ENCODE measurements at regions not wholly inside any gene's neighbourhood (a gene's known extent, or its start where the extent isn't known, plus 50 kb on each side); places are given as distances from the start of the nearest gene placed in this dataset.
"Not testable (repeated sequence)": the region's sequence is repeated elsewhere in the genome, so short reads cannot be mapped to it uniquely, and the experiment has no call there.

DNA sequence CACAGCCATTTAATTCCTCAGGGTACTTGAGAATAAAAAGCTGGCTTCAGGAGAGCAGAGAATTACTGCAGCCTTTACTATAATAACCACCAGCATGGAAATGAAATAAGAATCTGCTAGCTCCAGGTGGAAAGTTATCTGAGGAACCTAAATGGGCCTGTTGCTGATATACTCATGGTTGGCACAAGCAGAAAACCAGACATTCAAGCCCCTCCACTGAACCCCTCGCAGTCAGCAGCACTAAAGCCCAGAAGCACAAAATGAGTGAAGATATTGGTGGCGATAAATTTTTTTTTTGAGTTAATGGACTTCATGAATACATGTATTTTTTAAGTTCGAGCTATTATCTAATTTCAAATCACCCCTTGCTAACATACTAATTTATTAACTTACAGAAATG, 303.9 kb upstream of the NRP1 start:
- no peak for DNase-seq

DNA sequence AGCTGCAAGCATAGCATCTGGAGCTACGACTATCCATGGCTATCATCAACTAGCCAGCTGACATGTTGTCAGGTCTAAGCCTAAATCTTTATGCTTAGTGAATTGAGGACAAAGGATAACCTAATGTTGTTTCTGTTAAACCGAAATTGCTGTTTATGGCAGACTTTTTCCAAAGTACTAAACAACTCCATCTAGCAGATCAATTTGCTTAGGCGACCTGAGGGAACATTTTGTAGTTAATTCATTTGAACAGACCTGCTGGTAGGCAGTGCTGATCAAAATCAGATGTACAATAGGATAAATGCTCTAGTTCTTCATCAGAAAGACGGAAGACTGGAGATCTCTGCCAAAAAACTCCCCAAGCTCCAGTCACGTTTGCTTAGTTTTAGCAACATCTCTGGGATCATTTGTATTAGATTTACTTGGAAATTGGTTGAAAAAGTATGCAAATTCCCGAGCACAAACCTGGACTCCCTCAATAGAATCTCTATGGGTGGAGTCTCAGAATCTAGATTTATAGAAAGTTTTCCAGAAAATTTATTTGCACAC, 301.6 kb upstream of the NRP1 start:
- DNase-seq: no peak

DNA sequence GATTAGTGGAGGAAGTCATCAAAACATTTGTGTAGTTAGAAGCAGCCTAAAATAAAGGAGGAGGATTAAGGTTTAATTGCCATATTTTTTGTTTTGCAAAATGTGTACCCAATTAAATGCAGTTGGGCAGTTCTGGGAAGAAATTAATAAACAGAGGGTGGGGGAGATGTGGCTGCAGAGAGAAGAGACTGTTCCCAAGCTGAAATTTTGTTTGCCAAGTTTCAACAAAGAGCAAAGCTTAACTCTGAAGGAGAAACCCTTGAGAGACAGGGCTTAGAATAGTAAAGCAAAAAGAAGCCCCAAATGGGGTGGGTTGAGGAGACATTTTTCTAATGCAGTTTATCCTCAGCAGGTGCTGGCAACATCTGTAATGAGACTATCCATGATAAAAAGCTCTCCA, 298.0 kb upstream of the NRP1 start:
- DNase-seq: no peak

DNA sequence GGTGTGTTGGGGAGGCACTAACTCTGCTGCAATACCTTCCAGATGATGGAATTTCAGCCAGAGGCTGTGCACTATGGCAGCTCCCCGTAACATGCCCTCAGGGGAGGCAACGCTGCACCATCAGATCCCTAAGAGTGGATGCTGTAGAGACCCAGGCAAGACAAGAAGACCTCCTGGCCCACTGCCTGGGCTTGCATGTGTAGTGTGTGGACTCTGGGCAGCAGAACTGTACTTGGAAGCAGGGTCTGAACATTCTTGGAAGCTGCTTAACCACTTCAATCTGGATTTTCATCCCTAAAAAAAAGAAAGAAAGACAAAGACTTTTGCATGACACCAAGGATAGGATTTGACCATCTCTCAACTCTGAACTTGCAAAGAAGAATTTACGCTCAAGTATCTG, 297.5 kb upstream of the NRP1 start:
- no peak for DNase-seq

DNA sequence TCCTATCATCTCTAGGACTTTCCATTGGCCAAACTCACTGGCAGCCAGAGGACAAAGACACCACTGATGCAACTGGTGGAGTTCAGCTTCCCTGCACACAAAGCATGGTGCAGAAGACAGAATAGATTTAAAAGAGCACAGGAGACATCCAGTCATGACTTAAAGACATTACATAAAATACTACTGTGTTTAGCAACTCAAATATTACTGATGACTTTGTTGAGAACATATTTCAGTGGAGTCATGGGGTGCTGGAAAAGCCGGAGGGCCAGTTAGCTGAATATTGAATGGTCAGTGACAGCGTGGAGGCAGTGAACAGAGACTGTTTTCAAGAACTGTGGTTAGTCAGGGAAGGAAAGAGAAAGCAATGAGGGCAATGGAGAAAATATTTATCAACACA, 296.3 kb upstream of the NRP1 start:
- no peak for DNase-seq

DNA sequence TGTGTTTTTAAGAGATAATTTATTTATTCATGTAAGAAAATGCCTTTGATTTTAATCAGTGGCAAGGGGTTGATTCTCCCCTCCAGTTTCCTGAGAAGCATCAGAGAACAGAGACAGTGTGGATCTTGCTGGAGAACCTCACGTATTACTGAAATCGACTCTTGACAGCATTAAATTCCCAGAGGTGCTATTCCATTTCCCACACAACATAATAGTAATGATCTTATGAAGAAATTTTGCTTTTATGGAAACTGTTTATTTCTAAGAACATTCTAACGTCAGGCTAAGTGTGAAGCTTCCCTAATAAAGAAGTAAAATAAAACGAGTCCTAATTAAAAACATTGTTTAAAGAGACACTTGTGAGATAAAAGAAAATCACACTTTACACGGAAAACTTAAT, 293.1 kb upstream of the NRP1 start:
- DNase-seq: no peak

DNA sequence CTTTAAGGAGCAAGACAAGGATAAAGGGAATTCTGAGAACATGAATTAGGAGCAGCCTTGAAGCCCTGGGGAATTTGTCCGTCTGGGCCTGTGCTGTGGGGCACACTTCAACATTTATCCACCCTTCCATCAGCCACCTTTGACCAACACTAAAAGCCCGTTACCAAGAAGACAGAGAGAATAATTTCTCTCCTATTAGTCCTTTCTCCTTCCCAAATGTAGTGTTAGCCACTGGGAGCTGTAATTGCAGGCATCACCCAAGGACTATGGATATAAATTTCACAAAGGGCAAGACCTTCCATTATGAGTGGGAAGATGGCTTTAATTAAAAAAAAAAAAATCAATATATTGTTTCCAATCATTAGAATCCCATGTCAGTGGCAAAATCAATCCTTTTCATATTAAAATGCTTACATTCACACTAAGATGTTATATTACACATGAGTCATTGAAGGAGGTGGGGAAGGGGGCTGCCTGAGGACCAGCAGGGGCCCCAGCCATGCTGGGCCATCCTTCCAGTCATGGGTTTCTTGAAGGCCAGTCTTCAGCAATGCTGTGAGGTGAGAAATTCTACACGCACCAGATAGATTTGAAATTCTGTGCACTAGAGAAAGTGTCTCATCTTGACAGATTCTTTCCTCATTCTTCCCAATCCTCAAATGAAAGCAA, 292.5 kb upstream of the NRP1 start:
- DNase-seq: no peak

DNA sequence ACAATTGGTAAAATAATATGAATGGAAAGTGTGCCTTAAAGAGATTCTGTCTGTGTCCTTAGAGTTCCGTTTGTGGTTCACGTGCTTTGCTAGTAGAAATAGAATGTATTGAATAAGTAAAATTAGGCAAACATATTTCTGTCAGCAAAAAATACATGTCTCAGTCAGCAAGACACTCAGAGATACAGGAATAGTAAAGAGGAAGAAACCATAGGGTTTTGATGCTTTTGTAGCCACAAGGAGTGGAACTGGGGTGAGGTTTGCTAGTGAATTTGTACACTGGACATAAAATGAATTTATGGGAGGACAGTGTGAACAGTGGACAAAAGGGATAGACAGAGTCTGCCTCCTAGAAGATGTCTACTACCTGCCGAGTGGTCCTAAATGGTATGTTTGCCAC, 289.2 kb upstream of the NRP1 start:
- no peak for DNase-seq

DNA sequence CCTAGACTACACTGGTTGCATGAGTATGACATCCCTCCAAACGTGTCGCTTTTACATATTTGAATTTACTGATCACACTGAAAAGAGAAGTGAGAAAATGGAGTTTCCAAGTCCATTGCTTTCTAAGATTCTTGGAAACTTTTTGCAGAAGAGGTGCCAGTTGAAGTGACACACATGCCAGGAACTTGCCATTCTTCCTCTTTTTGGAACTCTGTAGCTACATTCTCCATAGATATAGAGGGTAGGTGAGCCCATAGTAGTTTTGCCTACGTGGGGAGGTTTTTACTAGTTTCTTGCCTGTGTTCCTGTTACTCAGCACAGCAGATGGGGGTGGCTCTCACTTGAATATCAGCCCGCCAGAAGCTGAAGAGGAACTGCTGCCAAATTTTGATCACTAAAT, 286.6 kb upstream of the NRP1 start:
- no peak for DNase-seq

DNA sequence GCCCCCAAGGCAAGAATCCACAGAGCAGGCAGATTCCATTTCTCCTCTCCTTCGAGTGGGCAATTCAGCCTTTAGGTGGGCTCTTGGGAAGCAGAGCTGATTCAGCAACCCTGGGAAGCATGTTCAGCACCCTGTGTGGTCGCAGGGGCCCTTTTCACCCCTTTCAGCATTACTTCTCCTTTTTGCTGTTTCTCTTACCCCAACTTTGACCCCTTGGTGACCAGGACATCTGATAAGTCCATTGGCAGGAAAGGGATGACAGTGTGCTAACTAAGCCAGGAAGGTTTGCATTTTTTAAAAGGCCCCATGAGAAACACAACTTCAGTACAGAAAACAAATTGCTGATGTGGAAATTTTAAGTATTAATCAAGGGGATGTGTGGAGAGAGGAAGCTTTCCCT, 283.7 kb upstream of the NRP1 start:
- DNase-seq: no peak

DNA sequence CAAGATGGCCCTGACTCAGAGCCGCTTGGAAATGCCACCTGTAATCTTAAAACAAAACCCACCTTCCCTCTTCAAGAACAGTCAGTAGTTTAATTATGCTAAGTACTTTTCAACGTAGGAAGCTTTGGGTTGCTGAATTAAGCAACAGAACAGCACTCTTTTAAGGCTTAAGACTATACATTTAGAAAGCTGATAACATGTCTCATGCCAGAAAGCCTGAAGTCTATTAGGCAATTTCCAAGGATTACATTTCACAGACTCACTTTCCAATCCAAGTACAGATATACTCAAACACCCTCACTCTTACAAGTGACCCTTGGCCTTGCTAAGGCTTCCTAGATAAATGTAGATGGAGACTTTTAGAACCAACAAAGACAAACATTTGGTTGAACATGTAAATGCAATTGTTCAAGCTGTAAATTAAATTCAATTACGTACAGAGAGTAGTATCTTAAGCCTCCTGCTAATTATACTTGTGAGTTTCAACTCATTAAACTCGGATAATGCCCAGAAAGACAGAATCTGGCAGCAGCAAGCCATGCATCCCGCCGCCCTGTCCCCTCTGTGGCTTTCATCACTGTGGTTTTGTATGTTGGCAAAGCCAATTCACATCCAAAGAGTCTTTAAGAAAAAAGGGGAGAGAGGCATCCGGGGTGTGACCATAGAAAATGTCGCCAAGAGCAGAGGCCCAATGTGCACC, 283.1 kb upstream of the NRP1 start:
- no peak for DNase-seq

DNA sequence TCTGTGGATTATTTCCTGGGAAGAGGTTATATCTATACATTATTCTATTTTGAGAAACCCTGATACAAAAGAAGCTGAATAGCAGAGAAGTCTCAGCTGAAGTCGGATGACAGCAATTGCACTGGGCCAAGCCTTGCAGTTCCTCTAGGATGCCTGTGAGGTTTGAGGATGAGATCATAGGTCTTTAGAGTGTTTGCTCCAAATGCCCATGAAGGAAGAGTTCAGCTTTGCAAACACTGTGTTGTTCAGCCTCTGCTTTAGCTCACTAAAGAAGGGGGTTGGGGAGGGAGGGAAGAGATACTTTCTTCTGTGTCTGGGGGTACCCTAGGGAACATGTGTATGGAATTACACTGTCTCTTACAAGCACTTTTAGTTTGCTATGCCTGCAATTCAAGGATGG, 282.5 kb upstream of the NRP1 start:
- DNase-seq: no peak

DNA sequence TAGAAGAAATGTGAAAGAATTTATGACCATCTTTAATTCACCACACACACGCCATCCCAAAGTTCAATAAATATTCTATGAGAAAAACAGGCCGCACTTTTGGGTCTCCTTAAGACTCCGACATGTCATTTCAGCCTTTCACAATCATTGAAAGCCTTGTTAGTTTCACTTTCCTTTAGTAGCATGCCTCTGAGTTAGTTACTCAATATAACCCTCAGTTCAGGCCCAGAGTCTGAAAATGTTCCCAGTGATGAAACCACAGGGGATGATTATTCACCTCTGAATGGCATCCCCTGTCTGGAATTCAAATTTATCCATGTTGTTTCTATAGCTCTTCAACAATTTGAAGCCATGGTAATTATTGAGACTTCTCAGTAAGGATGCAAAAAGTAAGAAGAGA, 278.1 kb upstream of the NRP1 start:
- no peak for DNase-seq

DNA sequence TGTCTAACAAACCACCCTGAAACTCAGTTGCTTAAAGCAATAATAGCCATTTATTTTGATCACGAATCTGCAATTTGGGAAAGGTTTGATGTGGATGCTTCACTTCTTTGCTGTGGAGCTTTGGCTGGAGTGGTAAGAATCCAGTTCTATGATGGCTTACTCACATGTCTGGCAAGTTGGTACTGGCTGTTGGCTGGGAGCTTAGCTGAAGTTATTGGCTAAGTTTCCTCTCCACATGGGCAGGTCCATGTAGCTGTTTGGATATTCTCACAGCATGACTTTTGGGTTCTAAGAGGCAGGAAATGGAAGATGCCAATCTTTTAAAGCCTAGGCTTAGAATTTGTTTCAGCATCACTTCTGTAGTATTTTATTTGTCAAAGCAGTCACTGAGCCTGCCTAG, 277.6 kb upstream of the NRP1 start:
- DNase-seq: no peak

DNA sequence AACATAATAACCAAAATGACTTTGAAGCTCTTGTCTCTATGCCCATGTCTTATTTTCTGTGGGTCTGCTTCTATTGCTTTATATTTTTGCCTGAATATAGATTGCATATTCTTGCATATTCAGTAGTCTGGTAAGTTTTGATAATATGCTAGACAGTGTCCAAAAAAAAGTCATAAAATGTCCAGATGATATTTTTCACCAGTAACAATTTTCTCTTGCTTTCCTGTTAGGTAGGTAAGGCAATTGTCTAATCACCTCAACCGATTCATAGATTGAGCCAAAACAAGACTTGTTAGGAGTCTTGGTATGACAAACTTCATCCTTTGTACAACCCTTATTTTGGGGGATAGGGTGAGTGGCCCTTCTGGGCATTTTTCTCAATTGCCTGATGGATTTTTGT, 277.0 kb upstream of the NRP1 start:
- no peak for DNase-seq

DNA sequence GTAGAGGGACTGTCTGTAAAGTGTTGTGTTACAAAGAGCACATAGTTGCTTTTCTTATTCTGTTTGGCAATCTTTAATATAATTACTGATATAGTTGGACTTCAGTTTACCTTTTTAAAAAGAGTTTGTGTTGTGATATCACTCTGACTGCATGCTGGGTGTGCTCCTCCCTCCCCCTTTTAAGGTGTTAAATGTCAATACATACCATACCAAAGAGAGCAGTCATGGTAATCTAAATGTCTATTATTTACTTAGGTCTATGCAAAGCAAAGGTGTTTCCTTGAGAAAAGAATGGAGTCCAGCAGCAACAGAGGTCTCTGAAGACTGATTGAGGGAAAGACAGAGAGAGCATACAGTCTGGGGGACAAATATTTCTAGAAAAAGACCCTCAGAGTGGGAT, 275.1 kb upstream of the NRP1 start:
- no peak for DNase-seq

DNA sequence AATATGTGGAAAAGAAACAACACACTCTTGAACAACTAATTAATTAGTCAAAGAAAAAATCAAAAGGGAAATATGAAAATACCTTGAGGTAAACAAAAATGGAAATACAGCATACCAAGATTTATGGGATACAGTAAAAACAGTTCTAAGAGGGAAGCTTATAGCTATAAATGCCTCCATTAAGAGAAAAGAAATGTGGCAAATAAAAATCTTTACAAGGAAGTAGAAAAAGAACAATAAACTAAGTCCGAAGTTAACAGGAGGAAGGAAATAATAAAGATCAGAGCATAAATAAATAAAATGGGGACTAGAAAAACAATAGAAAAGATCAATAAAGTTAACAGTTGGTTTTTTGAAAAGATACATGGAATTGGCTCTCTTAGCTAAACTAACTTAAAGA, 267.8 kb upstream of the NRP1 start:
- no peak for DNase-seq

DNA sequence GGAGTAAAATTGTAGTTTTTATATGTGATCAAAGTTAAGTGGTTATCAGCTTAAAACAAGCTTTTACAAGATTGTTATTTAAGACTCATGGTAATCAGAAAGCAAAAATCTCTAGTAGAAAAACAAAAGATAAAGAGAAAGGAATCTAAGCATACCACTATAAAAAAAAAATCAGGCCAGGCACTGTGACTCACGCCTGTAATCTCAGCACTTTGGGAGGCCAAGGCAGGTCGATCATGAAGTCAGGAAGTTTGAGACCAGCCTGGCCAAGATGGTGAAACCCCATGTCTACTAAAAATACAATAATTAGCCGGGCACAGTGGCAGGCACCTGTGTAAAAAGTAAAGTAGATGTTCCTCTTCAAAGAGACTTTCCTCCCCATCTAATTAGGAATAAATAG, 265.9 kb upstream of the NRP1 start:
- no peak for DNase-seq

DNA sequence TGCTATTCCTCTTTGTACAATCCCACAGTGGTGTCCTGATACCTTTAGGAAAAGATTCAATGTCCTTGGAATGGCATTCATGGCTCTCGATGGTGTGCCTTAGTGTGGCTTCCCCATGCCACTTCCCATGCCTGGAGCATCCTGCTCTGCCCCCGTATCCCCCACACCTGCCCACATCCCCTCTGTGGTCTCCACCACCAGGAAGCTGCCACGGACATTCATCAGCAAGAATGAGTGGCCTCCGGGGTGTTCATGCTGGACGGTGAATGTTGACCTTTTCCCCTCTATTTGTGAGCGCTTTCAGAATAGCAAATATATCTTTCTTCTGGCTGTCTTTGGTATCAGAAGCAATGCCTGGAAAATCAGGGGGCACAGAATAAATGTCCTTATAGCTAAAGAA, 262.0 kb upstream of the NRP1 start:
- DNase-seq: no peak

DNA sequence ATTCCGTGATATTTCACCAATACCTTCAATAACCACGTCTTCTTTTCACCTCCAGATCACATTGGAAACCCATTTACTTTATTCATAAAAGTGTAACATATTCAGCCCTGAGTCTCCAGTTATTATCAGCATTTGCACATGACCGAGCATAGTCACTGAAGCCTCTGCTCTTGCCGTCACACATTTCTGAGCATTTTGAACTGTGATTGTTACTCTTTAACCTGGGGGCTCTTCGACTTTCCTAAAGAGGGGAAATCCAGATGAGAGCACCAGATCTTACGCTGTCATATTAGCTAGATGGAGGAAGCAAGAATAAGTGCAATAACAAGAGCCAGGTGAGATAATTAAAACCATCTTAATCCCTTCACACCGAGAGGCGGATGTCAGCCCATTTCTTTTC, 260.0 kb upstream of the NRP1 start:
- DNase-seq: no peak

DNA sequence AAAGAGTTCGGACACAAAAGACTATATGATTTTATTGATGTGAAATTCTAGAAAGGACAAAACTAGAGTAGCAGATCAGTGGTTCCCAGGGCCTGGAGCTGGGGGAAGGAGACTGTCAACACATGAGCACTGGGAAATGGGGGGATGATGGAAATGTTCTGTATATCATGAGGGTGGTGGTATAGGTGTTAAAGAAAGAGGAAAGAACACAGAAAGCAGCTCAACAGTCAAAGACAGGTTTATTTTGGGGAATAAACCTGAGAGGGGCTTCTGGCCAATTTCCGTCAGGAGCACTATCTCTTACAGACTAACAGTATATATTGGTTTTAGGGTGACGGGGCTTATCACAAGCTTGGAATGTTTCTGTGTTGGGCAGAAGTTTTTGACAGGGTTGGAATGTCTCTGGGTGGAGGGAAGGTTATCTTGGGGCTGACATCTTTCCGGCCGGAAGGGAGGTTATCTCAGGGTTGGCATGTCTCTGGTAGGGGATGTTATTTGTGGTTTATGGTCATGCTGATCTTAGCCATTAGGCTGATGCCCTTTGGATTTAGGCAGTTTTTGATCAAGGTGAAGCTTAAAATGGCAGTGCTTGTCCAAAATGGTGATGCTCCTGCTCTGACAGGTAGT, 254.6 kb upstream of the NRP1 start:
- DNase-seq: no peak

DNA sequence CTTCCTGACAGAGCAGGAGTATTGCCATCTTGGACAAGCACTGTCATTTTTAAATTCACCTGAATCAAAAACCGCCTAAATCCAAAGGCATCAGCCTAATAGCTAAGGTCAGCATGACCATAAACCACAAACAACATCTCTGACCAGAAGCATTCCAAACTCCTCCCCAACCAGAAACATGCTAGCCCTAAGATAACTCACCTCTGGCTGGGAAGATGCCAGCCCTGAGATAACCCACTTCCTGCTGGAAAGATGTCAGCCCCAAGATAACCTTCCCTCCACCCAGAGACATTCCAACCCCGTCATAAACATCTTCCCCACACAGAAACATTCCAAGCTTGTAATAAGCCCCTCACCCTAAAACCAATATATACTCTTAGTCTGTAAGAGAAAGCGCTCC, 250.1 kb upstream of the NRP1 start:
- DNase-seq: not testable (repeated sequence)

DNA sequence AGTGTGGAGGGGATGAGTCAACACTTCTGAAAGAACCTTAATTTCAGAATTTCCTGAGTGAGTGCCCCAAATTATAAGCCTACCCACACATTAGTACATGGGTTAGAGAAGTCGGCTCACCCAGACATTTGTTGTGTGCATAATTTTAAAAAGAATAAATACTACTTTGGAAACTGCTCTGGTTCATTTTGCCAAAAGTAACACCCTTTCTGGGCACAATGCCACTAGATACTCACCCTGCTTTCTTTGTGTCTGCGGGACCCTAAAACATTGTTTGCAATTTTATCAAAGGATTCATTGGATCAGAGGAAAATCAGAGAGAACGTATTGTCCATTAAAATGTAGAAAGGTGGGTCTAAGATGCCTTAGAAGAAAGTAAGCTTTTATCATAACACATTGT, 245.5 kb upstream of the NRP1 start:
- no peak for DNase-seq

DNA sequence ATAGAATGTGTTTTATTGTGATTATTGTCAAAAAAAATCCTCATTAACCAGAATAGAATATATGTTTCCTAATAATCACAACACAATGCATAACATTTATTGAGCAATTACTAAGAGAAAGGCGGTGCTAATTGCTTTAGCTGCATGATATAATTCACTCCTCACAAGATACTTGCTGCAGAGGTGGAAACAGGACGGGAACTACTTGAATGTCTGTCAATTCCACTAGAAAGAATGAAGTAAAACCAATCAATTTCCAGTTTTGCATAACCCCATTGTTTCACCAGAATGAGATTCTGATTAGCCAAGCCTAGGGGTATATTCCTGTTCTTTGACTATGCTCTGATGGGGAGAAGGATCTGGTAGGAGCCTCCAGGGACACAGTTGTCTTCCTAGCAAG, 239.1 kb upstream of the NRP1 start:
- no peak for DNase-seq

DNA sequence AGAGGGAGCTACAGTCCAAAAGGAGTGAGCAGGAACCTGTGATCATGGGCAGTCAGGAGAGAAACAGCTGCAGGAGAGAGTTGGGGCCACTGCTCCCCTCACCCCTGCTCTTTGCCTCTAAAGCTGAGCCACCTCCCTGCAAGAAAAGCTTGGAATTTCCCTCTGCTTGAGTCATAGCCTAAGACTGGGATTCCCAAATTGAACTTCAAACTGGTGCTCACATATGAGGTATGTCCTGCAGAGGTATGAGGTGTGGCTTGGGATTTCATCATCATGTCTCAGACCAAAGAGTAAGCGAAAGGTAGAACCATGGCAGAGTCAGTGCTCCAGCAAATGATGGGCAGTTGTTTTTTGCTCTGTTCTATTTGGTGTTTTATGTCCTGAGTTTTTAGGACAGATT, 237.1 kb upstream of the NRP1 start:
- DNase-seq: no peak

Data from stimulated activated CD4-positive, alpha-beta T cell treated with anti-CD3 and anti-CD28 coated beads, Interleukin-12 subunit alpha, Interleukin-12 subunit beta, amount 100 ng/mL, for 4 hours (primary cell).